ENCODE measurements at regions not wholly inside any gene's neighbourhood (a gene's known extent, or its start where the extent isn't known, plus 50 kb on each side); places are given as distances from the start of the nearest gene placed in this dataset.
A peak's percentile ranks its signal among the peaks of the same experiment; 100 is the strongest.

DNA sequence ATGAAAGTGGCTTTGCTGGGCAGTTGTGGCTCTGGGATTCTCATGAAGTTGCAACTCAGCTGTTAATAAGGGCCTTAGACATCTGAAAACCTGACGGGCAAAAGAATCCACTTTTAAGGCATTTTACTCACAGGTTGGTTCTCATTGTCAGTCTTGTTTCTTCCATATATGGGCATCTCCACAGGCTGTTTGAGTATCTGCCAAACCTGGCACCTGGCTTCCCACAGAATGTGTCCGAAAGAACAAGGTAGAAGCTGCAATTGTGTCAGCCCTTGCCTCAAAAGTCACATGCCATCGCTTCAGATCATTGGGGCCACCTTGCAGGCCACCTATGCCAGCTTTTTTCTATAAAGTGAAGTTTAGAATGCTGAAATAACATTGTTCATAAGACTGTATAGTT lies 102.4 kb downstream of the KCTD12 start:
- peak in 3 of 9 donors; percentile 8 to 26 (median 22) for DNase-seq (ENCODE audit: low read depth in 6 of 9, low spot score in 9 of 9)
- WGBS: 66% methylated on average over 3 of the region's 3 CpGs
- no peaks in the 10 kb centered on the region for H3K4me1 ChIP-seq (ENCODE audit: control insufficient read depth in 2 of 2, insufficient read depth in 2 of 2, low read length in 2 of 2)
- no peaks in the 10 kb centered on the region for H3K27me3 ChIP-seq (ENCODE audit: control insufficient read depth in 2 of 2, insufficient read depth in 1 of 2, low read length in 1 of 2)
- H3K4me3 ChIP-seq (ENCODE audit: low read length in 2 of 2): no peak overlapping the region
- no peaks in the 10 kb centered on the region for H3K36me3 ChIP-seq (ENCODE audit: control insufficient read depth in 2 of 2, insufficient read depth in 2 of 2, low read length in 1 of 2)
- H3K9me3 ChIP-seq (ENCODE audit: control insufficient read depth in 2 of 2, insufficient read depth in 1 of 2, low read length in 1 of 2): no peaks in the 10 kb centered on the region
- H3K27ac ChIP-seq (ENCODE audit: low read depth in 1 of 2, low read length in 1 of 2): no peak overlapping the region

DNA sequence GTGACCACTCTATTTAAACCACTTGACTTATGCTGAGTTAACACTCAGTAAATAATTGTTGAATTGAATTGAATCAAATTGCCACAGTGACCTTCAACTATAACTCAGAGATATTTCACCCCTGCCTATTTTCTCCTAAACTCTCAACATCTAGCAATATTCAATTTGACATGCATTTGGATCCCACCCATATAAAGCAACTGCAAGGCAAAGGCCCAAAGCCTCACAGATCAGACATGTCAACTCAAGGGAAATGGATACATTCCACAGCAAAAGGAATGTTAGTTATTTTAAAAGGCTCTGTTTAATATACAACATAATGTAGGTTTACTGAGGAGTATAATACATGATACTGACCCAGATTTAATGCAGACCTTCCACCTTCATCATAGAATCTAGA lies 107.4 kb downstream of the KCTD12 start:
- no peaks in the 10 kb centered on the region for H3K9me3 ChIP-seq (ENCODE audit: control insufficient read depth in 2 of 2, insufficient read depth in 1 of 2, low read length in 1 of 2)
- H3K27ac ChIP-seq (ENCODE audit: low read depth in 1 of 2, low read length in 1 of 2): no peak overlapping the region
- no peaks in the 10 kb centered on the region for H3K4me1 ChIP-seq (ENCODE audit: control insufficient read depth in 2 of 2, insufficient read depth in 2 of 2, low read length in 2 of 2)
- H3K4me3 ChIP-seq (ENCODE audit: low read length in 2 of 2): no peak overlapping the region
- DNase-seq (ENCODE audit: low read depth in 6 of 9, low spot score in 9 of 9): no peak
- H3K36me3 ChIP-seq (ENCODE audit: control insufficient read depth in 2 of 2, insufficient read depth in 2 of 2, low read length in 1 of 2): no peaks in the 10 kb centered on the region
- H3K27me3 ChIP-seq (ENCODE audit: control insufficient read depth in 2 of 2, insufficient read depth in 1 of 2, low read length in 1 of 2): no peaks in the 10 kb centered on the region

DNA sequence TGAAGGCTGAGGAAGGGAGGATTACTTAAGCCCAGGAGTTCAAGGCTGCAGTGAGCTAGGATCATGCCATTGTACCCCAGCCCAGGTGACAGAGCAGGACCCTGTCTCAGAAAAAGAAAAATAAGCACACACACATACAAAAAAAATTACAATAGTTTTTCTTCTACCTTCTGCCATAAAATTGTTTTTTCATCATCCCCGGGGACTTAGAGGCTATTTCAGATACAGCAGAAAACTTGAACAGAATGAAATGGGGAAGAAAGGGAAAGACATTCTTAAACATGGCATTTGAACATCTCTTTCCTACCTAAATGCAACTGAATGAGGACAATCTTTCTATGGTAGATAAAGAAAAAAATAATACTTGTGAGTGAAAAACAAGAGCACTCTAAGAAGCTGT lies 109.1 kb downstream of the KCTD12 start:
- Histone ChIP-seq H3K4me1 (ENCODE audit: control insufficient read depth in 2 of 2, insufficient read depth in 2 of 2, low read length in 2 of 2) (no peaks in the 10 kb centered on the region), H3K36me3 (ENCODE audit: control insufficient read depth in 2 of 2, insufficient read depth in 2 of 2, low read length in 1 of 2) (no peaks in the 10 kb centered on the region), H3K4me3 (ENCODE audit: low read length in 2 of 2) (no peak overlapping the region), H3K9me3 (ENCODE audit: control insufficient read depth in 2 of 2, insufficient read depth in 1 of 2, low read length in 1 of 2) (no peaks in the 10 kb centered on the region), H3K27ac (ENCODE audit: low read depth in 1 of 2, low read length in 1 of 2) (no peak overlapping the region), H3K27me3 (ENCODE audit: control insufficient read depth in 2 of 2, insufficient read depth in 1 of 2, low read length in 1 of 2) (no peaks in the 10 kb centered on the region)
- no peak for DNase-seq (ENCODE audit: low read depth in 6 of 9, low spot score in 9 of 9)
- WGBS: 98% methylated on average over 1 of the region's 1 CpG

DNA sequence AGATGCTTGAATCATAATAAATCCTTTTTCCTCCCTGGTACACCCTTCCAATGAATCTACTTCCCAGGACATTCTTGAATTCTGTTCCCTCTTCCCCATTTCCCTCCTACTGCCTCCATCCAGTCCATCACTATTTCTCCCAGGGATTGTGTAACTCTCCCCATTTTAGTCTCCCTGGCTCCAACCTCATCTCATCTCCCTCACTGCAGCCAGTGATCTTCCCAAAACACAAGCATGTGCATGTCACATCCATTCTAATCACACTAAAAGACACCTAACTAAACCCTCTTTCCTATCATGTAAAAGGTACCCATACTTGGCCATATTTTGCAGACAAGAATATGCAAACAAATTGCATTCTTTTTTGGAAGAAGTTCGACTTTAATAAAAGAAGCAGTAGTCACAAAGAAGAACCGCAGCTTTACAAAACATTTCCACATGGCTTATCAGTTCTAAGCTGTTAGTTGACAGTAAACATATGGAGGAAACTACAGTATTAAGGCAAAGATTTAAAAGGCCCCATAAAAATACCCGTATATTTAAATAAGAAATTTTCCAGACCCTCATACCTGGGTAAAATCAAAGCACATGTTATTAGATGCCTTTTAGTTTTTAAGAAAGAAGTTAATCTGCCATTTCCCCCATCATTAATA lies 111.0 kb downstream of the KCTD12 start:
- DNase-seq (ENCODE audit: low read depth in 6 of 9, low spot score in 9 of 9): no peak
- Histone ChIP-seq H3K36me3 (ENCODE audit: control insufficient read depth in 2 of 2, insufficient read depth in 2 of 2, low read length in 1 of 2) (no peaks in the 10 kb centered on the region), H3K27ac (ENCODE audit: low read depth in 1 of 2, low read length in 1 of 2) (no peak overlapping the region), H3K9me3 (ENCODE audit: control insufficient read depth in 2 of 2, insufficient read depth in 1 of 2, low read length in 1 of 2) (no peaks in the 10 kb centered on the region), H3K4me1 (ENCODE audit: control insufficient read depth in 2 of 2, insufficient read depth in 2 of 2, low read length in 2 of 2) (no peaks in the 10 kb centered on the region), H3K27me3 (ENCODE audit: control insufficient read depth in 2 of 2, insufficient read depth in 1 of 2, low read length in 1 of 2) (no peaks in the 10 kb centered on the region), H3K4me3 (ENCODE audit: low read length in 2 of 2) (no peak overlapping the region)
- WGBS: 96% methylated on average over 3 of the region's 3 CpGs

DNA sequence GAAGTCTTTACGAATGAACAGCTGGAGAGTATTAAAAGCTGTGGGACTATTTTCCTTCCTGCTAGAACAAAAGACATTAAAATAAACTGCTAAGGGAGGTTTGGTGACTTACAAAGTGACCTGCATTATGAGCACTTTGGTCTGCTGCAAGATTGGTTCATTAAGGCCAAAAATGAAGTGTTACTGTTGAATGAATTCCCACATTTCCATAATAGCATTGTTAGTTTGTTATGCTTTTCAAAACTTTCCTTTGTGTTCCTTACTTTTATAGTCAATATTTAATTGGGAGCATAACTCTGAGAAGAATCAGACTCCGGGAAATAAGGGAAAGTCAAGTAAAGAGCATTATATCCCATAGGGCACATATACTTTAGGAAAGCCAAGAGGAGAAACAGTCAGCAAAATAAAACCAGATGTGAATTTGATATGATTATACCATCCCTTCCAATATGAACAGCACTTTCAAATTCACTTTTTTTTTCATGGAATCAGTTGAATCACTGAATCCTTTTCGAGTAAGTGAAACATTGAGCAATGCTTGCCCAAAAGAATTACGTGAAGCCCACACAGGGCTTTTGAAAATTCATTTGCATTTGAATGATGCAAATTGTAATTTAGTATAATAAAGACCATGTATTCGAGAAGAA lies 112.6 kb downstream of the KCTD12 start:
- no peak for DNase-seq (ENCODE audit: low read depth in 6 of 9, low spot score in 9 of 9)
- Histone ChIP-seq H3K36me3 (ENCODE audit: control insufficient read depth in 2 of 2, insufficient read depth in 2 of 2, low read length in 1 of 2) (no peaks in the 10 kb centered on the region), H3K27me3 (ENCODE audit: control insufficient read depth in 2 of 2, insufficient read depth in 1 of 2, low read length in 1 of 2) (no peaks in the 10 kb centered on the region), H3K4me3 (ENCODE audit: low read length in 2 of 2) (no peak overlapping the region), H3K27ac (ENCODE audit: low read depth in 1 of 2, low read length in 1 of 2) (no peak overlapping the region), H3K4me1 (ENCODE audit: control insufficient read depth in 2 of 2, insufficient read depth in 2 of 2, low read length in 2 of 2) (peaks cover under 1 to 9% of the 10 kb centered on the region in 2 donors), H3K9me3 (ENCODE audit: control insufficient read depth in 2 of 2, insufficient read depth in 1 of 2, low read length in 1 of 2) (no peaks in the 10 kb centered on the region)
- WGBS: 97% methylated on average over 5 of the region's 5 CpGs

DNA sequence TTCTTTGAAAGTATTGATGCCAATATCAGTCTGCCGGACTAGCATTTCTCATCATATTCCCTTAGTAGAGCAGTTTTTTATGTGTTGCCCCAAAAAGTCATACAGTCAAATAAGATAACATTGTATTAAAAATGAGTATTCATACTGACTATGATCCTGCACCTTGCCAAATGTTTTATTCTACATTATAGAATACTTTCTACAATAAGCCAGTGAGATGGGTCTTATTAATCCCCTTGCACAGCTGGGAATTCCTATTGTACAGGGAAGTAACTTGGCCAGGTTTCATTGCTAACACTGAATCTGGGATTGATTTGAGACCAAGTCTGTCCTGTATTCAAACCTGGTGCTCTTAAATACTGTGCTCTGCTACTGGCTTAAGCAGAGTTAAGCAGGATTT lies 114.0 kb downstream of the KCTD12 start:
- Histone ChIP-seq H3K4me1 (ENCODE audit: control insufficient read depth in 2 of 2, insufficient read depth in 2 of 2, low read length in 2 of 2) (peaks cover 4 to 15% of the 10 kb centered on the region in 2 donors), H3K27ac (ENCODE audit: low read depth in 1 of 2, low read length in 1 of 2) (no peak overlapping the region), H3K9me3 (ENCODE audit: control insufficient read depth in 2 of 2, insufficient read depth in 1 of 2, low read length in 1 of 2) (no peaks in the 10 kb centered on the region), H3K4me3 (ENCODE audit: low read length in 2 of 2) (no peak overlapping the region), H3K36me3 (ENCODE audit: control insufficient read depth in 2 of 2, insufficient read depth in 2 of 2, low read length in 1 of 2) (no peaks in the 10 kb centered on the region), H3K27me3 (ENCODE audit: control insufficient read depth in 2 of 2, insufficient read depth in 1 of 2, low read length in 1 of 2) (no peaks in the 10 kb centered on the region)
- 96% methylated on average over 1 of the region's 1 CpG for WGBS
- no peak for DNase-seq (ENCODE audit: low read depth in 6 of 9, low spot score in 9 of 9)

DNA sequence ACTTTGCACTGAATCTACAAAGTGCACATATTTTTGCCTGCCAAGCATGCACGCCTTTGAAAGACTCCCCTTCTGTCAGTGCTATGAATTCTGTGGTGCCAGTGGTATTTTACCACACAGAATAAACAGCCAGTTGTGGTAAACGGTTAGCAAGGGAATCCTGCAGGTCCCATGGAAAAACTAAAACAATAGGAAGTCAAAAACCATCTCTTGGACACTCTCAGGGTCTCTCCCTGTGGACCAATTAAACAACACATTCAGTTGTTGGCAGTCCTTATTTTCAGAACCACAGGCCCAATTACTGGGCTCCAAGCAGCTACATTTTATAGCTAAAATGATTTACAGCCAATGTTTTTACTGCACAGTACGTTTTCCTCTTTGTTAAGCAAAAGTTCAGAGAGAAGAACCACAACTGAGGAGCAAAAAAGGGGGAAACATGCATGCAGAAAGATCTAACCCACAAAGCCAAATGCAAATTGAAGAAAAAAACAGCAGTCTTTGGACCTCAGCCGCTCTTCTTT lies 116.9 kb downstream of the KCTD12 start:
- Histone ChIP-seq H3K9me3 (ENCODE audit: control insufficient read depth in 2 of 2, insufficient read depth in 1 of 2, low read length in 1 of 2) (no peaks in the 10 kb centered on the region), H3K27ac (ENCODE audit: low read depth in 1 of 2, low read length in 1 of 2) (peak overlapping the region in 1 of 2 donors; percentile 67), H3K4me1 (ENCODE audit: control insufficient read depth in 2 of 2, insufficient read depth in 2 of 2, low read length in 2 of 2) (peaks cover 4 to 23% of the 10 kb centered on the region in 2 donors), H3K36me3 (ENCODE audit: control insufficient read depth in 2 of 2, insufficient read depth in 2 of 2, low read length in 1 of 2) (no peaks in the 10 kb centered on the region), H3K27me3 (ENCODE audit: control insufficient read depth in 2 of 2, insufficient read depth in 1 of 2, low read length in 1 of 2) (no peaks in the 10 kb centered on the region), H3K4me3 (ENCODE audit: low read length in 2 of 2) (no peak overlapping the region)
- DNase-seq (ENCODE audit: low read depth in 6 of 9, low spot score in 9 of 9): peak; percentile 15 to 86 (median 47)
- WGBS: 5% methylated on average over 4 of the region's 4 CpGs

DNA sequence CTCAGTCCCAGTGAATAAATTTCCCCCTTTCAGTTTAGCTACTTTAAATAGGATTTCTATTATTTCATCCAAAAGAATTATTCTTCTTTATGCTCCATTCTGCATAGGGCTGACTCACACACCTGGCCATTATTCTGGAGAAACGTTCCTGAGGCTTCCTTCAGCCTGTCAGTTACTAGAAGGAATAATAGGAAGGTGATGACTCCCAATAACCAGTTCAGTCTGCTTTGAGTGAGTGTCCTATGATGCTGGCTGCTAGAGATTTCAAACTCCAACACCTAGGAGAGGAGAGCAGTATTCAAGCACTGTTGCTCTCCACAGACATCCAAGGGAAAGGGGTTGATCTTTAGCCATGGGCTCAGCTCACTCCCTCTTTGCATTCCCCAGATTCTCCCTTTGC lies 117.8 kb downstream of the KCTD12 start:
- Histone ChIP-seq H3K4me1 (ENCODE audit: control insufficient read depth in 2 of 2, insufficient read depth in 2 of 2, low read length in 2 of 2) (peaks cover 4 to 23% of the 10 kb centered on the region in 2 donors), H3K4me3 (ENCODE audit: low read length in 2 of 2) (no peak overlapping the region), H3K9me3 (ENCODE audit: control insufficient read depth in 2 of 2, insufficient read depth in 1 of 2, low read length in 1 of 2) (no peaks in the 10 kb centered on the region), H3K27ac (ENCODE audit: low read depth in 1 of 2, low read length in 1 of 2) (no peak overlapping the region), H3K36me3 (ENCODE audit: control insufficient read depth in 2 of 2, insufficient read depth in 2 of 2, low read length in 1 of 2) (no peaks in the 10 kb centered on the region), H3K27me3 (ENCODE audit: control insufficient read depth in 2 of 2, insufficient read depth in 1 of 2, low read length in 1 of 2) (no peaks in the 10 kb centered on the region)
- no peak for DNase-seq (ENCODE audit: low read depth in 6 of 9, low spot score in 9 of 9)
- WGBS: 78% methylated on average over 1 of the region's 1 CpG

DNA sequence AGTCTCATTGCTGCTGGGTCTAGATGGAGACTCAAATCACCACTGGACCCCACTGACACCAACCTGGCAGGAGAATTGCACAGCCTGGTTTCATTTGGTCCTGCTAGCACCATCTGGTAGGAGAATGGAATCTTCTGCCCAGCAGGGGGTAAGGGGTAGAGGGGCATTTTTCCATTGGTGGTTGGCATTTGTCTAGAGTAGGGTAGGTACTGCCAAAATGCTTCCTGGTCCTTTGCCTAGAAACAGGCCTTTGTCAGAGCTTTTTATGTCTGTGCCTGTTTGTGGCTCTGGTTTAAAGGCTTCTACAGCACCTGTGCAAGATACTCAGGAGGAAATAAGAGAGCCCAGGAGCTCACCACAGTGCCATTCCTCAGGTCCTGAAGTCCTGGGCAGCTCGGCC lies 121.3 kb downstream of the KCTD12 start:
- H3K4me3 ChIP-seq (ENCODE audit: low read length in 2 of 2): no peak overlapping the region
- no peak for DNase-seq (ENCODE audit: low read depth in 6 of 9, low spot score in 9 of 9)
- no peaks in the 10 kb centered on the region for H3K9me3 ChIP-seq (ENCODE audit: control insufficient read depth in 2 of 2, insufficient read depth in 1 of 2, low read length in 1 of 2)
- H3K36me3 ChIP-seq (ENCODE audit: control insufficient read depth in 2 of 2, insufficient read depth in 2 of 2, low read length in 1 of 2): no peaks in the 10 kb centered on the region
- 53% methylated on average over 1 of the region's 1 CpG for WGBS
- H3K27ac ChIP-seq (ENCODE audit: low read depth in 1 of 2, low read length in 1 of 2): no peak overlapping the region
- H3K4me1 ChIP-seq (ENCODE audit: control insufficient read depth in 2 of 2, insufficient read depth in 2 of 2, low read length in 2 of 2): peaks cover 4 to 23% of the 10 kb centered on the region in 2 donors
- H3K27me3 ChIP-seq (ENCODE audit: control insufficient read depth in 2 of 2, insufficient read depth in 1 of 2, low read length in 1 of 2): no peaks in the 10 kb centered on the region

Measured in thymus (tissue), 11 donors.